ENCODE measurements at regions not wholly inside any gene's neighbourhood (a gene's known extent, or its start where the extent isn't known, plus 50 kb on each side); places are given as distances from the start of the nearest gene placed in this dataset.

DNA sequence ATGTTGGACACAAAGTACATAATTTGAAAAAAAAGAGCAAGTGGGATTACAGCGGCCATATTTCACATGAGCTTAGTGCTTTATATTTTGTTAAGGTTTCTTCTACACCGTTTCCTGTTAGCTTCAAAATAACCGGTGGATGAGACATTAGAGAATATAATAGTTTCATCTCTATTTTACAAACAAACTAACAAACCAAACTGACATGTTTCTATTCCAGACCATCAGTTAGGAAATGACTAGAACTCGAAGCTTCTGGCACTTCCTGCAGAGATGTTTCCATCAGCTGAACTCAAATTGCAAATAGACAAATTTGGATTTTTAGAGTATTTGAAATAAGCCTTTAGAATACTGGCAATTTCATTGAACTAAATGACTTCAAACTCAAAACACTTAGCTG, 86.5 kb downstream of the MTRR start:
- no peak for DNase-seq (ENCODE audit: low spot score)

DNA sequence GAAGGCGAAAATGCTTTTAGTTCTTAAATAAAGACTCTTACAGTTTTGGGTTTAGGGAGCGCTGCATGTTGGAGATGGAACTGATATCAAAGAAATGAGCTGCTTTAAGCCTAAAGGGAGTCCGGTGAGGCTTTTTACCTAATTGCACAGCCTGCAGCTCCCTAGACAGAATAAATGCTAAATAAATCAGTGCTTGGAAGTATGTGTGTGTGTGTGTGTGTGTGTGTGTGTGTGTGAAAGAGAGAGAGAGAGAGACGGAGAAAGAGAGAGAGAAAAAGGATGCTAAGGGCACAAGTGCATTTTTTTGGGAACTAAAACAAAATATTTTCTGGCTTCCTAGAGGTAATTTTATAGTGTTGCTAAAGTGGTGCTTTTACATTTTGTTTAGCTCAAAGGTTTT, 88.4 kb downstream of the MTRR start:
- no peak for DNase-seq (ENCODE audit: low spot score)

DNA sequence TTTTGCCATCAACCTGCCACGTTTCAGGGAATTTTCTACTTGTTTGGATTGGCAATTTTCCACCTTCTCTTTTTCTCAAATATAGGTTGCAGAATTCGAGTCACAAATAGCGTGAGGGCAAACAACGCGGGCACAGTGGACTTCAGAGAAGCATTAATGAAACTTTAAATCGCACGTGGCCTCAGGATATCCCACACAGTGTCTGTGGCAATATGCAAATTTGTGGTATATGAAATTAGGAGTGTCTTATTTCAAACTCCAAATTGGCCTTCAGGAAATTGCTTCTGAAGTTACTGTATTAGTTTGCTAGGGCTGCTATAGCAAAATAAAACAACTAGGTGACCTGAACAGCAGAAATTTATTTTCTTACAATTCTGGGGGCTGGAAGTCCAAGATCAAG, 91.2 kb downstream of the MTRR start:
- DNase-seq (ENCODE audit: low spot score) = no peak

DNA sequence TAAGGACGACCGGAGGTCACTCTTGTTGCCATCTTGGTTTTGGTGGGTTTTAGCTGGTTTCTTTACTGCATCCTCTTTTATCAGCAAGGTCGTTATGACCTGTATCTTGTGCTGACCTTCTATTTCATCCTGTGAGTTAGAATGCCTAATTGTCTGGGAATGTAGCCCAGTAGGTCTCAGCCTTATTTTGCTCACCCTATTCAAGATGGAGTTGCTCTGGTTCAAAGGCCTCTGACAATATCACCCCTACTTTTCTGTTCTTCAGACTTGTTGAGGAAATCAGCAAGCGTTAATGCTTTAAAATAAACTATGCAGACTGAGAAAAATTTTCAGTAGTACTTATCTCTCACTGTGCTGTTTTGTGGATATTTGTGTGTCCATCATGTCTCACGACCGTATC, 92.6 kb downstream of the MTRR start:
- DNase-seq (ENCODE audit: low spot score) = no peak

DNA sequence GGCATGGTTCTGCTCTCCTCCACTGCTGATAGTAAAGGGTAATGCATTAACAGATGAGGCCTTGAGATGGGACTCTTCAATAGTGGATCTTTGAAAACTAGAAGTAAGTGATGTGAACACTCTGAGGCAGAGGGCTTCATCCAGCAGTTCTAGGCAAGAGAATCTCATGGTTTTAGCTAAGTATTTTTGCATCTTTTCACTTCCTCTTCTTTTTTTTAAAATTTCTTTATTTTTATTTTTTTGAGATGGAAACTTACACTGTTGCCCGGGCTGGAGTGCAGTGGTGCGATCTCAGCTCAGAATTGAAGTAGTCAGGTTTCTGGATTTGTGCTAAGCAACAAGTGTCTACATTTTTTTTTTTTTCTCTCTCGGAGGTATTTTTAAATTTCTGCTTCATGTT, 101.9 kb downstream of the MTRR start:
- no peak for DNase-seq (ENCODE audit: low spot score)

DNA sequence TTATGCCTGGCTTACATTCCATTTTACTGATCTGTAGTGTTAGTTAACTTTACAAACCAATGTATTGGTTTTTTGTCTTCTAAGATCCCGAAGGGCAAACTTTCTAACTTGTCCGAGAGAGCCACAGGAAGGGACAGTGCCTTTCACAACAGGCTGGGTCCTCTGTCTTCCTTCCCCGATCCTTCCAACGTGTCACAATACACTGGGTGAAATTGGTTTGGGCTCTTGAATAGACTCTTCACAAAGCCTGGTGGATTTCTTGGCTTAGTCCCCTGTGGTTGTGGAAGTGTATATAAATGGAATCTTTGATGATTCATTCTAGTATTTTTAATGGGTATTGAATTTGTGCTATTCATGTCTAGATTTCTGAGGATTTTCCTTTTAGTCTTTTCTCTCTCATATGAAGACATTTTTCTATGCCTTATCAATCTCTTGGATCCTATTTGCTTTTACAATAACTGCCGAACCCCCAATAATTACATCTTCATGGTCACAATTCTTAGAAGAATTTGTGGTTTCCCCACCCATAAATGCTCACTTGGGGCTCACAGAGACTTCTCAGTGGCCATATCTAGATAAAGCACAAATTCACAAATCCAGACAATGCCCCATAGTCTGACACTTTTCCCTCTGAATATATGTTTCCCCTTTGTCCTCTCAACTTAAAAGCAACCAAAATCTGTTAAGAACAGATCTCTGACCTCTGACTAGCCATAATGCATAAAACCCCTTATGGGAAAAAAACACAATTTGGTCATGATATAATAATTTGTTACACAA, 107.7 kb downstream of the MTRR start:
- DNase-seq (ENCODE audit: low spot score) = no peak

DNA sequence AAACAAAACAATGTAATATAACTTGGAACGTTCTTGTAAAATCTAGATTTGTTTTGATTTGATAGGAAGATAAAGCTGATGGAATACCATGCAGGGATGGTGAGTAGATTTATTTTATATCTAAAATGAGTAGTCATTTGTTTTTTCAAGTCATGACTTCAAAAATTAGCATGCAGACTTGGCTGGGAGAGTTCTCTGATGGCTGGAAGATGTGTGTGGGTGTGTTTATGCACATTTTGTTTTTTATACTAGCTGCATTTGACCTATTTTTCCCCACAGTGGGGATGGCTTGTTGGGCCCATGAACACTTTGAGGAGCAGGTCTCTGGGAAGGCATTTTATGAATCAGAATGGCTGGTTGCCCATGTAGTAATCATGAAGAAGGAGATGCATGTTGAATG, 109.2 kb downstream of the MTRR start:
- DNase-seq (ENCODE audit: low spot score) = no peak

DNA sequence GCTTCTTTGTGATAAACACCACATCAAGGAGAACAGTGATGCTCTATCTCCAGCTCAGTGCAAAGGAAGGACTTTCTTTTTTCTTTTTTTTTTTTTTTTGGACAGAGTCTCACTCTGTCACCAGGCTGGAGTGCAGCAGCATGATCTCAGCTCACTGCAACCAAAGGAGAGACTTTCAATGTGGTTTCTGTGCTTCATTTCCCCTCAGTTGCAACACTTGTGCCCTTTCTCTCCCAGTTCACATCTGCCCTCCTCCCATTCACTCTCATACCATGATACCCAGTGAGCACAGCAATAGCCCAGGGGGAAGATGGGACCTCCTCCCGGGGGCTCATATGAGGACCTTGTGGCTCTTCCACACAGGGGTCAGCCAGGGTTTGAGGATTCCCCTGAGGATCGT, 110.0 kb downstream of the MTRR start:
- DNase-seq (ENCODE audit: low spot score) = no peak

DNA sequence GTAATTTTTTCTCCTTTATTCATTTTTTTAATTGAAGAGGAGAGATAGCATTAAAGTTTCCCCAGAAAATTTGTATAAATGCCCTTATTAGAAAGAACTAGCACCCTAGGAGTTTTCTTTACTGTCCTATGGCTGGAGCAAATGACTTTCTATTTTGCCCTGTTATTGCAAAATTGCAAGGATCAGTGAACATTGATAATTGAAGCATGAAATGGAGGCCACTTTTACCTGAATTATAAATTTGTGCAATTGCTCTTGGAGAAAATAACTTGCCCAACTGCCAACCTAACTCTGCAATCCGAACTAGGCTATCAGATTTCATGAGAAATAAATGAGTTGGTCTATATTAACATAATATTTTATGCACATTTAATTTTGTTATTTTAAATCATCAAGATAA, 111.9 kb downstream of the MTRR start:
- DNase-seq (ENCODE audit: low spot score) = no peak

DNA sequence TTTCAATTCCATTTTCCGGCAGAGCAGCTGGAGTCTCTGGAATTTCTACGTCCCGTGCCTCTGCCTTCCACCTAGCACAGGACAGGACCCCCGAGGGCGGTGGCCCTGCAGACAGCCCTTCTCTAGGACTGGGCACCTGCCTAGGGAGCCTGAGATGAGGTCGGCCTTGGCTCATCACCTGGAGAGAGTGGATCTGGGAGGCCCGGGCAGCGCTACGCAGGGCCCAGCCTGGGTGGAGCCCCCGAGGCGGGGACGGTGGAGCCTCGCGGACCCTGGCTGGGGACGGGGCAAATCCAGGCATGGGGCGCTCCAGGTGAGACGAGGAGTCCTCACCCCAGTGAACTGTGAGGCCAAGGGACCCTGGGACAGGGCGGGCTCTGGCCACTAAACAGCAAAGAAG, 114.5 kb downstream of the MTRR start:
- no peak for DNase-seq (ENCODE audit: low spot score)

DNA sequence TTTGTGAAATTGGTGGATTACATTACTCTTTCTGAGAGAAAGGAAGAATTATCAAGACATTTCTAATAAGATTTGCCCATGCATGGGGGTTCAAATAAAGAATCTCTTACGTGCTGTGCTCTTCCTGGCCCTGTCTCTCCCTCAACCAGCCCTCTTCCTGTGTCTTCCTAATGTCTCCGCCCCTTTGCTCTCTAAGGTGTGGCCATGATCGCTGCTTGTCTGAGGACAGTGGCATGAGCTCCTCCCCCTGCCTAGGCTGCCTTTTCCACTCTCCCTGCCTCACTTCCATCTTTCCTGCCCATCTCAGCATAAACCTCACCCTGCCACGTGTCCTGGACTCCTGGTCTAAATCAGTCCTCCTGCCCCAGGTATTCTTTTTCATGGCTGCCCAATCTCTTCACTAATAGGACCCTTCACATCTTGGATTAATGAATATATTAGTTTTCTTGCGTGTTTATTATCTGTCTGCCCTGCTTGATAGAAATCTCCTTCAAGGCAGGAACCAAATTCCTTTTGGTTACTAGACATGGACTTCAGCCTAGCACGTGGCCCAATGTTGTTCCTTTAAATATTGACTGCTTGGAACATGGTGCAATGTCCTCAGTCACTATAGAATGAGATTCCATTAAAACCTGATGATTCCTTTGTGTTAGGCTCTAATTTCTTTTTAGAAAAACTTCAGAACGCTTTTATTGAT, 122.3 kb downstream of the MTRR start:
- DNase-seq (ENCODE audit: low spot score) = no peak

DNA sequence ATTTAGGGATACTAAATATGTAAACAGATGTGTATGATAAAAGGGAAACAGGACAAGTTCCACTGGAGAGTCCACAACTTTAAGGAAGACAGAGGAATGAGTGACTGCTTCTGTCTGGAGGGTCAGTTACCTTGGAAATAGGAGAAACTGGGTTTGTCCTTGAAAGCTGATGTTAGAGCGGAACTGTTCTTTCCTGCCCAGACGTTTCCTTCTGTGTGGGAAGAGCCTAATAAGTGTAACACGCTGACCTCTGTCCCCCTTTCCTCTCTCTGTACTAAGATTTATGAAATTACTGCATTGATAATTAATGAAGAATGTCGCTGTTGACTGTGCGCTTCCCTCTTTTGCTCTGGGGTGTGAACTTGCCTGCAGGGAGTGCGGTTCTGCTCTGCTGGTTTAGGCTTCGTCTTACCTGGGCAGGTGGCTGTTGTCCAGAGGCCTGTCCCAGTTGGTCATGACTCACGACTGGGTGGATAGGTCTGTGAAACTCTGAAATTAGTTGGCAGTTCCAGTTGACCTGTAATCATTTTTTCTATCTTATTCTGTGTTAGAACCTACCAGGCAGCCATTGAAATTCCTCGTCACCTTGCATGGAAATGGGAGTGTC, 126.8 kb downstream of the MTRR start:
- no peak for DNase-seq (ENCODE audit: low spot score)

DNA sequence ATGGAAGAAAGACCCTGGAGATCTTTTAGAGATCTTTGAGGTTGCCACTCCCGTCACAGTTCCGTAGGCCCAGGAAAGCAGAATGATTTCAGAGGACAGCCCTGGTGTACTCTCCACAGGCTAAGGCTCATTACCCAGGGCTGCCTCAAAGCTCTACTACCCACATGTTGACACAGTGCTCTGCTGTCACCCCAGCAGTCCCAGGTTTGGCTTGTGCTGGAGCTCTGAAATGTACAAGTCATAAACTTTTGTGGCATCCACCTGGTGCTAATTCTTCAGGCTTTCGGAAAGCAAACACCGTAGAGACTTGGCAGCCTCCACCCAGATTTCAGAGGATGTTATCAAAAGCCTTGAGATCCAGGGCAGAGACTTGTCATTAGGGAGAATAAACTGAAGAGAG, 136.5 kb downstream of the MTRR start:
- no peak for DNase-seq (ENCODE audit: low spot score)

DNA sequence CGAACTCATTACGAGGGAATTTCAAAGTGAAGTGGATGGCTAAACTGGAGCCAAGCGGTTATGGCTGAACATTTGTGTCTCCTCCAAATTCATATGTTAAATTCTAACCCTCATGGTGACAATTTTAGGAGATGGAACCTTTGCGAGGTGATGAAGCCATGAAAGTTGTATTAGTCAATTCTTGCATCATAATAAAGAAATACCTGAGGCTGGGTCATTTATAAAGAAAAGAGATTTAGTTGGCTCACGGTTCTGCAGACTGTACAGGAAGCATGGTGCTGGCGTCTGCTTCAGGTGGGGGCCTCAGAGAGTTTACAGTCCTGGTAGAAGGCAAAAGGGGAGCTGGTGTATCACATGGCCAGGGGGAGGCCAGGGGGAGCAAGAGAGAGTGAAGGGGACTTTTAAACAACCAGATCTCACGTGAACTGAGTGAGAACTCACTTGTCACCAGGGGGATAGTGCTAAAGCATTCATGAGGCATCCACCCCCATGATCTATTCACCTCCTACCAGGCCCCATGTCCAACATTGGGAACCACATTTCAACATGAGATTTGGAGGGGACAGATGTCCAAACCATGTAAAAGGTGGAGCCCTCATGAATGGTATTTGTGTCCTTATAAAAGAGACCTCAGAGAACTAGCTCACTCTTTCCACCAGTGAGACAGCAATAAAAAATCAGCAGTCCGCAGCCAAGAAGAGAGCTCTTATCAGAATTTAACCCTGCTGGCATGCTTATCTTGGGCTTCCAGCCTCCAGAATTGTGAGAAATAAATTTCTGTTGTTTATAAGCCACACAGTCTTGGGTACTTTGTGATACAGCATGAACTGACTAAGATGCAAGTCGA, 143.4 kb downstream of the MTRR start:
- DNase-seq (ENCODE audit: low spot score) = no peak

DNA sequence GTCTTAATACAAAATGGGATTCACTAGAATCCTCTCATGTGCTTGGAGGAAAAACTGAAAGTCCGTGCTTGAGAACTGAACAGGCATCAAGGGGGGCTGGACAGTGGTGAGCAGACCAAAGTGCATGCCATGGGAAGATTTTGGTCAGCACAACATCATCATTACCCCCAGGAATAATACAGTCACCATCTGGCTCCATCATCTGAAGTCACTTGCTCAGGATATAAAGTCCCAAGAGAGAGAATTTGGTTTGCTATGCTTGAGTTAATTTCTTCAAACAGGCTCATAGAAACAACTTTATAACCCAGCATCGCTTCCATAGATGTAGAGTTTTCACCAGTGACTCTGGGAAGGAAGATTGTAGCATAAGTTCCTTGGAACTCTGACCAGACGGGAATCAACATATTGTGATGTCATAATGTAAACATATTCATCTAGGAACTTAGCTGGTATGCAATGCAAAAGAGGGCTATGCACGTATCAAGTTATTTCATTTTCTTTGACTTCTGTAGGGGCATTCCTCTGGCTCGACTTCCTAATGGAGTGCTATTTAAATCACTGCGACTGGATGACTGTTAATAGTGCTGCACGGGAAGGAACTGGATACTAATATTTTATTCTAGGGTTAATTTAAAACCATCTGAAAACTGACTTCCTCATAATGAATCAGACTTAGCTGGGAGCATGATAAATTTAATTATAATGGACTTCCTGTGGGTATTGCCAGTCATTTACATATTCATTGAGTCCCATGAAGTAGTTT, 145.2 kb downstream of the MTRR start:
- DNase-seq (ENCODE audit: low spot score) = no peak

DNA sequence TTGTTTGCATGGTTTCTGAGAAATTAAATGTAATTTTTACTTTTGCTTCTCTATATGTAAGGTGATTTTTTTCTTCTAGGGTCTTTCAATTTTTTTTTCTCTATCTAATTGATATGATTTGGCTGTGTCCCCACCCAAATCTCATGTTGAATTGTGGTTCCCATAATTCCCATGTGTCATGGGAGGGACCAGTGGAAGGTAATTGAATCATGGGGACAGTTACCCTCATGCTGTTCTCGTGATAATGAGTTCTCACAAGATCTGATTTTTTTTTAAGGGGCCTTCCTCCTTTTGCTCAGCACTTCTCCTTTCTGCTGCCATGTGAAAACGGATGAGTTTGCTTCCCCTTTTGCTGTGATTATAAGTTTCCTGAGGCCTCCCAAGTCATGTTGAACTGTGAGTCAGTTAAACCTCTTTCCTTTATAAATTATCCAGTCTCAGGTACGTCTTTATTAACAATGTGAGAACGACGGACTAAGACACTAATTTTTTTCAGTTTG, 150.8 kb downstream of the MTRR start:
- DNase-seq (ENCODE audit: low spot score) = no peak

DNA sequence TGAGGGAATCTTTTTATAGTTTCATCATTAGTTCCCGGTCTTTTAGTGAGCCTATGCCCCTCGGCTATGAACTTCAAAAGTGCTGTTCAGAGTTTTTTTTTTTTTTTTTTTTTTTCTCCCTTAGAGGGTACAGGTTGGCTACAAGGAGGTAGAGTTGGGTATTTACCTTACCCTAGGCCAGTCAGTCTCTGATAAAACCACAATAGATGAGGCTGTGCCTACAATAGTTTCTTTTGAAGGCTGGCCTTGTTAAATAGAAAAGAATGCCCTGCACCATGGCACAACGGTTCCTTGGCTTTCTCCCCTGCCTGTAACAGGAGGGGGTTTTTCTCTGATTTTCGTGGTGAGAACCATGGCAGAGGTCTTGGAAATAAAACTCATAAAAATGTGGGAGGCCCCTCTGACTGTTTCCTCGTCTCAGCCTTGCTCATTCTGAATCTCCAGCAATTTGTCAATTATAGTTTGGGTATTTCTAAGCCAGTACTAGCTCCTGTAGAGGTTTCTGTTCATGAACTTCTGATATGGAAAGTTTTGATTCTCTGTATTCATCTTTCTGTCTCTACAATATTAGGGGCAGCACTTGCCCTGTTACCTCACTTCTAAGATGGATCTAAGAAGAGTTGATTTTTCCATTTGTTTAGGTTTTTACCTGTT, 152.0 kb downstream of the MTRR start:
- no peak for DNase-seq (ENCODE audit: low spot score)

DNA sequence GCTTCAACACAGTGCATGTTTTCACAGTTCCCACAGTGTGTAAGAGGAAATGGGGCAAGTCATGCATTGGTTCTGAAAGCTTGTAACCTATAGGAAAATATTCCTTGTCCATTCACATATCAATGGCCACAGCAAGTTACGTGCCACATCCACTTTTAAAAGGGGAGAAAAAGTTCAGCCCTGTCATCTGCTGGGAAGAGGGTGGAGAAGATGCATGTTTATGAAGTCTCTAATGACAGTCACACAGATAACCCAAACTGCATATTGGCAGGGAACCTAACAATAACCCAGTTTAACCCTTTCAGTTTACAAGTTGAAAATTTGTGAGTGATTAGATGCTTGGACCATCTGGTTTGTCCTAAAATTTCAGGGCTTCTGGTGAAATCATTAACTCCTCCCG, 159.3 kb downstream of the MTRR start:
- no peak for DNase-seq (ENCODE audit: low spot score)

DNA sequence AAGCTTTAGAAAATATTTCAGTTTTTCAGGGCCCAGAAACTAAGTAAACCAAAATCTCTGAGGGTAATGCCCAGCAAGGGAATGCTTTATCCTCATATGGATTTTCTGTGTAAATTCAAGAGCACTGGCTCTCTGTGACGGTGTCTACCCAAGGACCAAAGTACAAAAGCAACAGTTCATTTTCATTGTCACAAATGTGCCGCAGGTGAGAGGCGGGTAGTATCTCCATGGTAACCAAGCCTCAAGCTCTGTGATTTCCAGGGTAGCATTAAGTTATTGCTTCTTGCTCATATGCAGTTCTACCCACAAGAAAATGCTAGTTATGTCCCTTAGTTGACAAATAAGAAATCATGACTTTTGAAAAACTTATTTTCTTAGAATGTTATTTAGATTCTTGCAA, 164.3 kb downstream of the MTRR start:
- no peak for DNase-seq (ENCODE audit: low spot score)

DNA sequence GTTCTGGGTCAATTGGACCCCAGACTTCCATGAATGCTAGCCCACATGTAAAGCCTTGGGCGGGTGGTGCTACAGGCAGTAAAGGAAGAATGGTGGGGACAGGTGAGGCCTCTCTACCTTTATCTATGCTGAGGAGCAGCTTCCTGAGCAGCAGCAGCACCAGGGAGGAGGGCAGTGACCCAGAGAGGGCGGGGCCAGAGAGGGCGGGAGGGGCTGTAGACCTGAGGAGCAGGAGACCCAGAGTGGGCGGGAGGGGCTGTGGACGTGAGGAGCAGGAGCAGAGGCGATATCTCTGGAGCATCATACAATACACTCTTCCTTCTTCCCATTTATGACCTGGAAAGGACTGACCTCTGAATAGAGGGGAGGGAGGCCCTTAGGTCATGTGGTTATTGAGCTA, 165.9 kb downstream of the MTRR start:
- no peak for DNase-seq (ENCODE audit: low spot score)

DNA sequence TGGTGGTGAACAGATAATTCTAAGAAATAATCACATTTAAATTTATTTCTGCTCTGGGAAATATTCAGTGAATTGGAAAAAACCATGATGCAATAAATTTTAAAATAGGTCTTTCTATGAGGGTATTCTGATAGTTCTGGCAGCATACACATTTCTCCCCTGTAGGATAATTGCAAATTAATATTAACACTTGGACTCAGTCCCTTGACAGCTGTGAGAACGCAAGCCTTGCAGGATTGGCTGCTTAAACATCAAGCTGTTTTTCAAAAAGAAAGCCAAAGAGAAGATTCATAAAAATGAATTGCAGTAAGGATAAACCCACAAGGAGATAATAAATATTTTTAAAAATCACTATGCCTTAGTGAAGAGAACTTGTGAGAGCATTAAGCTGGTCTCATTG, 180.0 kb downstream of the MTRR start:
- DNase-seq (ENCODE audit: low spot score) = no peak

Measured in HuH-7 (cell line).